ENCODE measurements at regions not wholly inside any gene's neighbourhood (a gene's known extent, or its start where the extent isn't known, plus 50 kb on each side); places are given as distances from the start of the nearest gene placed in this dataset.

GRCh38 chr7:17236603-17237002 lies 61.8 kb upstream of the AHR start:
- DNase-seq (ENCODE audit: low read depth) = no peak

DNA sequence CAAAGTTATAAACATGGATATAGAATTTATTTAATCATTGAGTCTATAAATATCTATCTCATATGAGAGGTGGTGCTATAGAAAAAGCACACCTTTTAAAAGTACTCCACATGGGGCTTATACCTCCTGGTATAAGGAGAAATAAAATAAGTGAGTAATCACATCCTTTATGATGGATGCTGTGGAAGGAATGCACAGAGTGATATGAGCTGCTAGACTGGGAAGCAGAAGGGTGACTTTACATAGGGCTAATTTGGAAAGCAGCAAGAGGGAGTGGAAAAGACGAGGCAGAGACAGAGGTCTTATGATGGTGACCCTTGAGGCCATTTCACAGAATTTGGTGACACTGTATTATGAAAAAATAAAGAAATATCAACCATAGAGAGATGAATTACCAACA lies 59.4 kb upstream of the AHR start:
- no peak for DNase-seq (ENCODE audit: low read depth)

GRCh38 chr7:17239683-17240521 lies 58.5 kb upstream of the AHR start:
- DNase-seq (ENCODE audit: low read depth) = no peak

GRCh38 chr7:17242504-17242903 lies 55.9 kb upstream of the AHR start:
- no peak for DNase-seq (ENCODE audit: low read depth)

GRCh38 chr7:17244786-17245185 lies 53.7 kb upstream of the AHR start:
- DNase-seq (ENCODE audit: low read depth) = no peak

DNA sequence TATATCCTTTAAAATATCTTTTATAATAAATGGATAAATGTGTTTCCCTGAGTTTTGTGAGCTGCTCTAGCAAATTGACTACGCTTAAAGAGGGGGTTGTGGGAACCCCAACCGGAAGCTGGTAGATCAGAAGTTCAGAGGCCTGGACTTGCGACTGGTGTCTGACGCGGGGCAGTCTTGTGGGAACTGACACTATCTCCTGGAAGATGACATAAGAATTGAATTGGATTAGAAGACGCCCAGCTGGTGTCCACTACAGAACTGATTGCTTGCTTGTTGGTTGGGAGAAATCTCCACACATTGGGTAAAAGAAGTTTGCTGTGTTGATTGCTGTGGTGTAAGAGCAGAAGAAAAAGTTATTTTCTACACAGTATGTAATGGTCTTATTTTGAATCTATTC lies 51.1 kb upstream of the AHR start:
- no peak for DNase-seq (ENCODE audit: low read depth)

DNA sequence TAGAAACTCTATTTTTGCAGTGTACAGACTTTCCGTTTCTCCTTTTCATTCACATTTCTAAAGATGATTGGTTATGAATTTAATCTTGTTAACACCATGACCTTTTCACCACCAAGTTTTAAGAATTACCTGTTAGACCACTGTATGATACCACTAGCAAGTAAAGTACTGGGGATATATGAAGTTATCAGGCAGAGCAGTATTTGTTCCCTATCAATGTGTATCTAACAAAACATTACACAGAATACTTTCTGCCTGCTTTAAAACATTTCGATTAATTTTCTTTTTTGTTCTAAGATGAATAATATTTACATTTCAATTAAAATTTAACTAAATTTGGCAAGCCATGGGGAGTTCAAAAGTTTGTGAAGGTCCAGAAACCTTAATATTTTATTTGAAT lies 49.9 kb upstream of the AHR start:
- no peak for DNase-seq (ENCODE audit: low read depth)

Data from activated T-helper 9 cell treated with anti-CD3 and anti-CD28 coated beads, Interleukin-2, amount 50 U/mL, for 16 hours (primary cell).